Ishikawa (cell line): ENCODE measurements at regions not wholly inside any gene's neighbourhood (a gene's known extent, or its start where the extent isn't known, plus 50 kb on each side); places are given as distances from the start of the nearest gene placed in this dataset.

Experiments
- CEBPB ChIP-seq: IDR thresholded peaks from 2 replicates; pipeline ENCODE4 v1.6.1; 2012
- CREB1 ChIP-seq: IDR thresholded peaks from 2 replicates; pipeline ENCODE4 v1.6.1; 2012; ENCODE audit warnings: low read depth
- EGR1 ChIP-seq: IDR thresholded peaks from 2 replicates; pipeline ENCODE4 v1.6.1; 2012
- EP300 ChIP-seq: IDR thresholded peaks from 2 replicates; pipeline ENCODE4 v1.6.1; 2012; ENCODE audit warnings: borderline replicate concordance
- FOXM1 ChIP-seq: IDR thresholded peaks from 2 replicates; pipeline ENCODE4 v1.6.1; 2012; ENCODE audit warnings: low read depth, borderline replicate concordance
- MAX ChIP-seq: IDR thresholded peaks from 2 replicates; pipeline ENCODE4 v1.6.1; 2012
- NFIC ChIP-seq: IDR thresholded peaks from 2 replicates; pipeline ENCODE4 v1.6.1; 2012
- RAD21 ChIP-seq: IDR thresholded peaks from 2 replicates; pipeline ENCODE4 v1.6.1; 2012; ENCODE audit warnings: low read depth
- REST ChIP-seq: IDR thresholded peaks from 2 replicates; pipeline ENCODE4 v1.6.1; 2012; ENCODE audit warnings: low read depth, mild to moderate bottlenecking
- TAF1 ChIP-seq: IDR thresholded peaks from 2 replicates; pipeline ENCODE4 v1.6.1; 2012; ENCODE audit warnings: low read depth, mild to moderate bottlenecking
- TCF12 ChIP-seq: IDR thresholded peaks from 2 replicates; pipeline ENCODE4 v1.6.1; 2012; ENCODE audit warnings: low read depth
- TEAD4 ChIP-seq: IDR thresholded peaks from 2 replicates; pipeline ENCODE4 v1.6.1; 2012
- YY1 ChIP-seq: IDR thresholded peaks from 2 replicates; pipeline ENCODE4 v1.6.1; 2012; ENCODE audit warnings: low read depth
- ZBTB7A ChIP-seq: IDR thresholded peaks from 2 replicates; pipeline ENCODE4 v1.6.1; 2012; ENCODE audit warnings: low read depth

DNA sequence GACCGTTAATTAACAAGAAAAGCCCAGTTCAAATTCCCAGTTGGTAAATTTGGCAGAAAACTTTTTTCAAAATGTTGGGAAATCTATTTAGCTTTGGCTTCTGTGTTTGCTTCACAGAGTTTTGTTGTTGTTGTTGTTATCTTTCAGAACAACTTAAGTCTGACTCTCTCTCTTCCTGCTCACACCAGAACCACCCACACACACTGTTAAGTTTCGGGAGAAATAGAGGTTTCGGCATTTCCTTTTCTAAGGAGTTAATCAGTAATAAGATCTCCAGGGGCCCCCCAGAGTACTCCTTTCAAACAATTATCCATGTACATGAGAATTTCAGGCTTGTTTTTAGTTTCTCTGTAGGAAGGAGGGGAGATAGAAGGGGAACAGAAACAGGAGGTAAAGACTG, 106.2 kb upstream of the PTCHD1 start:
- TF ChIP-seq YY1: no peak
- no peak for TF ChIP-seq RAD21
- no peak for TF ChIP-seq ZBTB7A
- no peak for TF ChIP-seq NFIC
- no peak for TF ChIP-seq EP300
- no peak for TF ChIP-seq REST
- TF ChIP-seq TCF12: no peak
- TF ChIP-seq TAF1: no peak
- no peak for TF ChIP-seq MAX
- no peak for TF ChIP-seq FOXM1
- no peak for TF ChIP-seq EGR1
- no peak for TF ChIP-seq TEAD4
- TF ChIP-seq CEBPB: no peak
- no peak for TF ChIP-seq CREB1
